Fibroblast of lung (primary cell): ENCODE measurements at regions not wholly inside any gene's neighbourhood (a gene's known extent, or its start where the extent isn't known, plus 50 kb on each side); places are given as distances from the start of the nearest gene placed in this dataset.

ENCODE experiments used
- CTCF ChIP-seq, 2 donors: IDR thresholded peaks in 1 of 2; conservative IDR thresholded peaks in 1 of 2; 1 replicate in 1 of 2; 2 replicates in 1 of 2; pipeline ENCODE4 v1.5.1; 2011 to 2012; ENCODE audit warnings: low read length in 2 of 2, control low read depth in 1 of 2, inconsistent platforms in 1 of 2, low read depth in 1 of 2, mild to moderate bottlenecking in 1 of 2
- EZH2 ChIP-seq: IDR thresholded peaks from 2 replicates; pipeline ENCODE4 v1.5.1; 2012; ENCODE audit warnings: low read length, control low read depth, mild to moderate bottlenecking; ENCODE audit errors: missing control alignments

- no peak for TF ChIP-seq CTCF (conservative IDR thresholded peaks at IDR 0.05 in 1 of 2, IDR thresholded peaks at IDR 0.05 in 1 of 2; ENCODE audit: low read depth in 1 of 2, low read length in 2 of 2)
- no peak for TF ChIP-seq EZH2
Observed at GRCh38 chr4:4685810-4686795, 144.3 kb upstream of the STX18 start.
